GM23248 (cell line): ENCODE measurements at regions not wholly inside any gene's neighbourhood (a gene's known extent, or its start where the extent isn't known, plus 50 kb on each side); places are given as distances from the start of the nearest gene placed in this dataset.

Source experiments
- DNase-seq: peaks from one replicate; pipeline ENCODE4 v3.0.0-alpha.2; 2015
- H2AFZ ChIP-seq: fragments of 200-600 bp; sonication (generic); 2 replicates; pipeline ENCODE4 v1.6.1; 2016; ENCODE audit warnings: antibody characterized with exemption
- H3F3A ChIP-seq: fragments of 200-600 bp; sonication (generic); 2 replicates; pipeline ENCODE4 v1.6.1; 2016; ENCODE audit warnings: mild to moderate bottlenecking, antibody characterized with exemption, mixed run types; ENCODE audit not compliant: insufficient read depth
- H3K27ac ChIP-seq: fragments of 200-600 bp; sonication (generic); 2 replicates; pipeline ENCODE4 v1.5.1; 2016; ENCODE audit warnings: mild to moderate bottlenecking
- H3K27me3 ChIP-seq: fragments of 200-600 bp; sonication (generic); replicated peaks from 2 replicates; pipeline ENCODE4 v1.6.1; 2016; ENCODE audit warnings: mild to moderate bottlenecking; ENCODE audit not compliant: insufficient read depth
- H3K36me3 ChIP-seq: fragments of 200-600 bp; sonication (generic); 2 replicates; pipeline ENCODE4 v1.6.1; 2016; ENCODE audit warnings: low read depth, mild to moderate bottlenecking
- H3K4me1 ChIP-seq: fragments of 200-600 bp; sonication (generic); 2 replicates; pipeline ENCODE4 v1.6.1; 2016; ENCODE audit warnings: mild to moderate bottlenecking; ENCODE audit not compliant: insufficient read depth
- H3K4me2 ChIP-seq: fragments of 200-600 bp; sonication (generic); one replicate; pipeline ENCODE4 v1.6.1; 2016; ENCODE audit warnings: mild to moderate bottlenecking; ENCODE audit not compliant: unreplicated experiment
- H3K4me3 ChIP-seq: fragments of 200-600 bp; sonication (generic); 2 replicates; pipeline ENCODE4 v1.5.1; 2016; ENCODE audit warnings: mild to moderate bottlenecking
- H3K79me2 ChIP-seq: fragments of 200-600 bp; sonication (generic); 2 replicates; pipeline ENCODE4 v1.6.1; 2016; ENCODE audit warnings: mild to moderate bottlenecking; ENCODE audit not compliant: insufficient read depth
- H3K9ac ChIP-seq: fragments of 200-600 bp; sonication (generic); 2 replicates; pipeline ENCODE4 v1.6.1; 2016; ENCODE audit warnings: mild to moderate bottlenecking
- H3K9me2 ChIP-seq: fragments of 200-600 bp; sonication (generic); 2 replicates; pipeline ENCODE4 v1.6.1; 2016; ENCODE audit warnings: mixed run types, mild to moderate bottlenecking, moderate library complexity; ENCODE audit not compliant: insufficient read depth
- H3K9me3 ChIP-seq: fragments of 200-600 bp; sonication (generic); one replicate; pipeline ENCODE4 v1.6.1; 2017; ENCODE audit warnings: low read depth
- H4K20me1 ChIP-seq: fragments of 200-600 bp; sonication (generic); 2 replicates; pipeline ENCODE4 v1.6.0; 2016; ENCODE audit not compliant: insufficient read depth
- EZH2 ChIP-seq: fragments of 200-600 bp; sonication (generic); IDR thresholded peaks from 2 replicates; pipeline ENCODE4 v1.6.1; 2018; ENCODE audit warnings: antibody characterized with exemption, mild to moderate bottlenecking; ENCODE audit not compliant: insufficient read depth, poor library complexity, severe bottlenecking
- EZH2phosphoT487 ChIP-seq: fragments of 200-600 bp; sonication (generic); IDR thresholded peaks from 2 replicates; pipeline ENCODE4 v1.6.1; 2018; ENCODE audit warnings: antibody characterized with exemption, moderate library complexity, mild to moderate bottlenecking, low read depth; ENCODE audit not compliant: insufficient read depth
- WGBS, 2 experiments: methylation state at CpG; one replicate each; pipeline ENCODE4 v1.1.6; 2015 to 2017; ENCODE audit warnings: low lambda C conversion rate in 2 of 2, low coverage in 1 of 2; ENCODE audit errors: missing lambda C conversion rate in 2 of 2; 5-methylcytosine and 5-hydroxymethylcytosine counted together
- in situ Hi-C: fragments of 300-500 bp; cut with MboI; formaldehyde crosslinking; loops from 2 replicates; pipeline ENCODE4 v1.15.0; 2020

- TF ChIP-seq EZH2phosphoT487 (no peak), EZH2 (no peak)
- Histone ChIP-seq H3K27me3 (no peaks in the 10 kb centered on the region), H3K4me3 (no peak overlapping the region), H3K4me1 (no peaks in the 10 kb centered on the region), H3F3A (no peaks in the 10 kb centered on the region), H2AFZ (no peak overlapping the region), H3K27ac (no peak overlapping the region), H3K4me2 (no peak overlapping the region), H3K9me2 (no peaks in the 10 kb centered on the region), H4K20me1 (no peaks in the 10 kb centered on the region), H3K36me3 (no peaks in the 10 kb centered on the region), H3K9me3 (no peaks in the 10 kb centered on the region), H3K79me2 (no peaks in the 10 kb centered on the region), H3K9ac (no peak overlapping the region)
- no peak for DNase-seq
- 37 to 39% methylated on average over 12 of the region's 12 CpGs for WGBS, 2 experiments
- in situ Hi-C loops: no loop called here
Observed at GRCh38 chr2:5937851-5938565, 245.8 kb downstream of the SOX11 start.

- Histone ChIP-seq H2AFZ (no peak overlapping the region), H3K9me2 (no peaks in the 10 kb centered on the region), H3K4me3 (no peak overlapping the region), H3K9ac (no peak overlapping the region), H3K9me3 (no peaks in the 10 kb centered on the region), H3K4me1 (no peaks in the 10 kb centered on the region), H3F3A (no peaks in the 10 kb centered on the region), H3K36me3 (no peaks in the 10 kb centered on the region), H3K79me2 (no peaks in the 10 kb centered on the region), H3K4me2 (no peak overlapping the region), H3K27me3 (no peaks in the 10 kb centered on the region), H4K20me1 (no peaks in the 10 kb centered on the region), H3K27ac (no peak overlapping the region)
- DNase-seq: no peak
- WGBS, 2 experiments: 14 to 22% methylated on average over 10 of the region's 10 CpGs
- no peak for TF ChIP-seq EZH2phosphoT487
- no peak for TF ChIP-seq EZH2
- in situ Hi-C loops: no loop called here
Observed at GRCh38 chr2:5938566-5938896, 246.3 kb downstream of the SOX11 start.

GRCh38 chr2:5939553-5939952 is 247.4 kb downstream of the SOX11 start:
- in situ Hi-C loops: no loop called here
- Histone ChIP-seq H3K4me1 (no peaks in the 10 kb centered on the region), H3K4me2 (no peak overlapping the region), H3K27me3 (no peaks in the 10 kb centered on the region), H3K4me3 (no peak overlapping the region), H3K9ac (no peak overlapping the region), H3K9me2 (no peaks in the 10 kb centered on the region), H4K20me1 (no peaks in the 10 kb centered on the region), H2AFZ (no peak overlapping the region), H3K9me3 (no peaks in the 10 kb centered on the region), H3K27ac (no peak overlapping the region), H3F3A (no peaks in the 10 kb centered on the region), H3K36me3 (no peaks in the 10 kb centered on the region), H3K79me2 (no peaks in the 10 kb centered on the region)
- no peak for TF ChIP-seq EZH2
- no peak for TF ChIP-seq EZH2phosphoT487
- DNase-seq: no peak
- WGBS, 2 experiments: 22 to 24% methylated on average over 4 of the region's 4 CpGs

GRCh38 chr2:5940596-5941535 is 248.7 kb downstream of the SOX11 start:
- no peak overlapping the region for H2AFZ ChIP-seq
- no peaks in the 10 kb centered on the region for H3K9me3 ChIP-seq
- H3K79me2 ChIP-seq: no peaks in the 10 kb centered on the region
- WGBS, 2 experiments: 33 to 41% methylated on average over 7 of the region's 7 CpGs
- in situ Hi-C loops: no loop called here
- H3K27me3 ChIP-seq: no peaks in the 10 kb centered on the region
- no peaks in the 10 kb centered on the region for H4K20me1 ChIP-seq
- H3F3A ChIP-seq: no peaks in the 10 kb centered on the region
- no peak for TF ChIP-seq EZH2phosphoT487
- no peaks in the 10 kb centered on the region for H3K9me2 ChIP-seq
- no peak overlapping the region for H3K4me2 ChIP-seq
- no peak overlapping the region for H3K4me3 ChIP-seq
- no peak overlapping the region for H3K27ac ChIP-seq
- no peak overlapping the region for H3K9ac ChIP-seq
- no peak for DNase-seq
- no peaks in the 10 kb centered on the region for H3K4me1 ChIP-seq
- H3K36me3 ChIP-seq: no peaks in the 10 kb centered on the region
